ENCODE measurements at regions not wholly inside any gene's neighbourhood (a gene's known extent, or its start where the extent isn't known, plus 50 kb on each side); places are given as distances from the start of the nearest gene placed in this dataset.
A peak's percentile ranks its signal among the peaks of the same experiment; 100 is the strongest.

- Histone ChIP-seq H3K27me3 (ENCODE audit: control insufficient read depth, insufficient read depth, low read length) (no peaks in the 10 kb centered on the region), H3K9ac (ENCODE audit: low read depth, low read length) (no peak overlapping the region), H3K4me3 (ENCODE audit: low read length) (no peak overlapping the region), H3K4me1 (ENCODE audit: control insufficient read depth, insufficient read depth, low read length) (peaks cover 24% of the 10 kb centered on the region), H3K36me3 (ENCODE audit: insufficient read depth, low read length) (no peaks in the 10 kb centered on the region), H3K4me2 (ENCODE audit: low read length) (no peak overlapping the region), H3K9me3 (replicated peaks; ENCODE audit: low read length) (peaks cover 8% of the 10 kb centered on the region)
Measured at GRCh38 chr21:27513825-27514224, 546.9 kb upstream of the ADAMTS5 start.

- no peak overlapping the region for H3K4me3 ChIP-seq (ENCODE audit: low read length)
- H3K4me1 ChIP-seq (ENCODE audit: control insufficient read depth, insufficient read depth, low read length), result peaks cover 24% of the 10 kb centered on the region
- H3K4me2 ChIP-seq (ENCODE audit: low read length), result no peak overlapping the region
- H3K27me3 ChIP-seq (ENCODE audit: control insufficient read depth, insufficient read depth, low read length), result no peaks in the 10 kb centered on the region
- H3K9me3 ChIP-seq (replicated peaks; ENCODE audit: low read length), result peaks cover 7% of the 10 kb centered on the region
- no peak overlapping the region for H3K9ac ChIP-seq (ENCODE audit: low read depth, low read length)
- no peaks in the 10 kb centered on the region for H3K36me3 ChIP-seq (ENCODE audit: insufficient read depth, low read length)
Measured at GRCh38 chr21:27513016-27513415, 546.1 kb upstream of the ADAMTS5 start.

GRCh38 chr21:27511233-27511632, 544.3 kb upstream of the ADAMTS5 start:
- no peaks in the 10 kb centered on the region for H3K27me3 ChIP-seq (ENCODE audit: control insufficient read depth, insufficient read depth, low read length)

GRCh38 chr21:27507695-27508094, 540.8 kb upstream of the ADAMTS5 start:
- Histone ChIP-seq H3K4me1 (ENCODE audit: control insufficient read depth, insufficient read depth, low read length) (peaks cover 18% of the 10 kb centered on the region), H3K4me3 (ENCODE audit: low read length) (no peak overlapping the region), H3K9ac (ENCODE audit: low read depth, low read length) (no peak overlapping the region), H3K4me2 (ENCODE audit: low read length) (no peak overlapping the region), H3K36me3 (ENCODE audit: insufficient read depth, low read length) (no peaks in the 10 kb centered on the region), H3K27me3 (ENCODE audit: control insufficient read depth, insufficient read depth, low read length) (no peaks in the 10 kb centered on the region), H3K9me3 (replicated peaks; ENCODE audit: low read length) (no peaks in the 10 kb centered on the region)

More at GRCh38 chr21:27511233-27511632, 544.3 kb upstream of the ADAMTS5 start:
- Histone ChIP-seq H3K36me3 (ENCODE audit: insufficient read depth, low read length) (no peaks in the 10 kb centered on the region), H3K4me3 (ENCODE audit: low read length) (no peak overlapping the region), H3K4me2 (ENCODE audit: low read length) (no peak overlapping the region), H3K4me1 (ENCODE audit: control insufficient read depth, insufficient read depth, low read length) (peaks cover 27% of the 10 kb centered on the region), H3K9ac (ENCODE audit: low read depth, low read length) (no peak overlapping the region), H3K9me3 (replicated peaks; ENCODE audit: low read length) (no peaks in the 10 kb centered on the region)

- H3K36me3 ChIP-seq (ENCODE audit: insufficient read depth, low read length), result no peaks in the 10 kb centered on the region
Measured at GRCh38 chr21:27505516-27505915, 538.6 kb upstream of the ADAMTS5 start.

GRCh38 chr21:27502801-27503200, 535.9 kb upstream of the ADAMTS5 start:
- Histone ChIP-seq H3K4me2 (ENCODE audit: low read length) (no peak overlapping the region), H3K4me3 (ENCODE audit: low read length) (no peak overlapping the region), H3K4me1 (ENCODE audit: control insufficient read depth, insufficient read depth, low read length) (peaks cover 17% of the 10 kb centered on the region), H3K9ac (ENCODE audit: low read depth, low read length) (no peak overlapping the region), H3K36me3 (ENCODE audit: insufficient read depth, low read length) (no peaks in the 10 kb centered on the region), H3K9me3 (replicated peaks; ENCODE audit: low read length) (no peaks in the 10 kb centered on the region), H3K27me3 (ENCODE audit: control insufficient read depth, insufficient read depth, low read length) (no peaks in the 10 kb centered on the region)

More at GRCh38 chr21:27505516-27505915, 538.6 kb upstream of the ADAMTS5 start:
- no peak overlapping the region for H3K9ac ChIP-seq (ENCODE audit: low read depth, low read length)
- no peak overlapping the region for H3K4me3 ChIP-seq (ENCODE audit: low read length)
- no peak overlapping the region for H3K4me2 ChIP-seq (ENCODE audit: low read length)
- H3K4me1 ChIP-seq (ENCODE audit: control insufficient read depth, insufficient read depth, low read length), result peaks cover 18% of the 10 kb centered on the region
- H3K27me3 ChIP-seq (ENCODE audit: control insufficient read depth, insufficient read depth, low read length), result no peaks in the 10 kb centered on the region
- no peaks in the 10 kb centered on the region for H3K9me3 ChIP-seq (replicated peaks; ENCODE audit: low read length)

GRCh38 chr21:27498025-27498424, 531.1 kb upstream of the ADAMTS5 start:
- H3K4me2 ChIP-seq (ENCODE audit: low read length), result no peak overlapping the region
- peaks cover 6% of the 10 kb centered on the region for H3K4me1 ChIP-seq (ENCODE audit: control insufficient read depth, insufficient read depth, low read length)
- H3K27me3 ChIP-seq (ENCODE audit: control insufficient read depth, insufficient read depth, low read length), result no peaks in the 10 kb centered on the region
- H3K9me3 ChIP-seq (replicated peaks; ENCODE audit: low read length), result no peaks in the 10 kb centered on the region
- H3K9ac ChIP-seq (ENCODE audit: low read depth, low read length), result no peak overlapping the region
- H3K36me3 ChIP-seq (ENCODE audit: insufficient read depth, low read length), result no peaks in the 10 kb centered on the region
- H3K4me3 ChIP-seq (ENCODE audit: low read length), result no peak overlapping the region

GRCh38 chr21:27495836-27496235, 528.9 kb upstream of the ADAMTS5 start:
- no peaks in the 10 kb centered on the region for H3K9me3 ChIP-seq (replicated peaks; ENCODE audit: low read length)
- H3K4me2 ChIP-seq (ENCODE audit: low read length), result no peak overlapping the region
- no peaks in the 10 kb centered on the region for H3K27me3 ChIP-seq (ENCODE audit: control insufficient read depth, insufficient read depth, low read length)
- H3K4me1 ChIP-seq (ENCODE audit: control insufficient read depth, insufficient read depth, low read length), result peaks cover 6% of the 10 kb centered on the region
- no peak overlapping the region for H3K9ac ChIP-seq (ENCODE audit: low read depth, low read length)
- no peak overlapping the region for H3K4me3 ChIP-seq (ENCODE audit: low read length)
- no peaks in the 10 kb centered on the region for H3K36me3 ChIP-seq (ENCODE audit: insufficient read depth, low read length)

GRCh38 chr21:27493542-27493941, 526.7 kb upstream of the ADAMTS5 start:
- Histone ChIP-seq H3K9me3 (replicated peaks; ENCODE audit: low read length) (no peaks in the 10 kb centered on the region), H3K4me2 (ENCODE audit: low read length) (no peak overlapping the region)

GRCh38 chr21:27487676-27488075, 520.8 kb upstream of the ADAMTS5 start:
- Histone ChIP-seq H3K9ac (ENCODE audit: low read depth, low read length) (no peak overlapping the region), H3K4me3 (ENCODE audit: low read length) (no peak overlapping the region), H3K36me3 (ENCODE audit: insufficient read depth, low read length) (no peaks in the 10 kb centered on the region), H3K9me3 (replicated peaks; ENCODE audit: low read length) (no peaks in the 10 kb centered on the region), H3K4me1 (ENCODE audit: control insufficient read depth, insufficient read depth, low read length) (no peaks in the 10 kb centered on the region), H3K27me3 (ENCODE audit: control insufficient read depth, insufficient read depth, low read length) (no peaks in the 10 kb centered on the region), H3K4me2 (ENCODE audit: low read length) (no peak overlapping the region)

More at GRCh38 chr21:27493542-27493941, 526.7 kb upstream of the ADAMTS5 start:
- Histone ChIP-seq H3K4me1 (ENCODE audit: control insufficient read depth, insufficient read depth, low read length) (peaks cover 6% of the 10 kb centered on the region), H3K9ac (ENCODE audit: low read depth, low read length) (no peak overlapping the region), H3K36me3 (ENCODE audit: insufficient read depth, low read length) (no peaks in the 10 kb centered on the region), H3K4me3 (ENCODE audit: low read length) (no peak overlapping the region), H3K27me3 (ENCODE audit: control insufficient read depth, insufficient read depth, low read length) (no peaks in the 10 kb centered on the region)

GRCh38 chr21:27480841-27481261, 514.0 kb upstream of the ADAMTS5 start:
- no peaks in the 10 kb centered on the region for H3K27me3 ChIP-seq (ENCODE audit: control insufficient read depth, insufficient read depth, low read length)
- no peaks in the 10 kb centered on the region for H3K9me3 ChIP-seq (replicated peaks; ENCODE audit: low read length)
- H3K4me2 ChIP-seq (ENCODE audit: low read length), result no peak overlapping the region
- no peaks in the 10 kb centered on the region for H3K36me3 ChIP-seq (ENCODE audit: insufficient read depth, low read length)
- no peak overlapping the region for H3K4me3 ChIP-seq (ENCODE audit: low read length)
- H3K4me1 ChIP-seq (ENCODE audit: control insufficient read depth, insufficient read depth, low read length), result peaks cover 12% of the 10 kb centered on the region
- no peak overlapping the region for H3K9ac ChIP-seq (ENCODE audit: low read depth, low read length)

GRCh38 chr21:27477296-27477695, 510.4 kb upstream of the ADAMTS5 start:
- Histone ChIP-seq H3K4me3 (ENCODE audit: low read length) (no peak overlapping the region), H3K36me3 (ENCODE audit: insufficient read depth, low read length) (no peaks in the 10 kb centered on the region), H3K27me3 (ENCODE audit: control insufficient read depth, insufficient read depth, low read length) (no peaks in the 10 kb centered on the region), H3K4me2 (ENCODE audit: low read length) (no peak overlapping the region), H3K9ac (ENCODE audit: low read depth, low read length) (peak overlapping the region; percentile 39), H3K9me3 (replicated peaks; ENCODE audit: low read length) (no peaks in the 10 kb centered on the region), H3K4me1 (ENCODE audit: control insufficient read depth, insufficient read depth, low read length) (peaks cover 12% of the 10 kb centered on the region)

Data from skeletal muscle satellite cell (primary cell).